ENCODE measurements at regions not wholly inside any gene's neighbourhood (a gene's known extent, or its start where the extent isn't known, plus 50 kb on each side); places are given as distances from the start of the nearest gene placed in this dataset.

DNA sequence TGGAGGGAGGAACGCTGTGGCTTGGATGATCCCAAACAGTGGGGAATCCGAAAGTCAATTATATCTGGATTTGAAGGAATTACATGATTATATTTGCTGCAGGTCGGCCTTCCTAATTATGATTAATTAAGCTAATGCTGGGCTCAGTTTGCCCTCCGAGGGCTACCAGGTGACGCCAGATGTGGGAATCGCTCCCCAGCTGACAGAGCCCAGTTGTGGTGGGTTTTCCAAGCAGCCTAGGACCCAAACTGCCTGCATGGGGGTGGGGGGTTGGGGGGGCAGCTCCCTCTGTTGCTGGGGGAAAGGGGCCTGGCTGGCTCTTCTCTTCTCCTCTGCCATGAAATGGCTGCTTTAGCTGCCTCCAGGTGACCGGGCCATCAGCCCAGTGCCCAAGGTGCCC is 147.6 kb upstream of the C1orf174 start:
- DNase-seq, result no peak
- Mint-ChIP-seq H3K4me1 (ENCODE audit: low read depth in 2 of 2) (no peaks in the 10 kb centered on the region), H3K4me3 (no peak overlapping the region)

DNA sequence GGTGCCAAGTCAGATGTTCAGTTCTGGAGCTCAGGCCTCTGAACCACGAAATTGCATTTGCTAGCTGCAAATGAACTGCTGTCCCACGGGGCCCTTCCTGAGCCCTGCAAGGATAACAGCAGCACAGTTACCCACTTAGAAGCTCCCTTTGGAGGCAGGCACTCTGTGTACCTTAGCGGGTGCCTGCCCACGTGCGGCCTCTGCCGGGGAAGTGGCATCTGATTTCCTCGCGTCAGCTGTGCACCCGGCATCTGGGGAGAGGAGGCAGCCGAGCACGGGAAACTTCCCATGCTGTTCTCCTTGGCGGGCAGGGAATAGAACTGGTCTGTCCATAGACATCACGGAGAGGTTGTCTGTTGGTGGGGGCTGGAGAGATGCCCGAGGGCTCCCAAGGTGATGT is 148.0 kb upstream of the C1orf174 start:
- Mint-ChIP-seq H3K27me3 (peaks cover 32 to 52% of the 10 kb centered on the region in 2 donors), H3K36me3 (ENCODE audit: insufficient read depth) (peaks cover 3% of the 10 kb centered on the region), H3K27ac (no peak overlapping the region), H3K4me3 (no peak overlapping the region), H3K9me3 (no peaks in the 10 kb centered on the region), H3K4me1 (ENCODE audit: low read depth in 2 of 2) (no peaks in the 10 kb centered on the region)
- no peak for ATAC-seq (replicated peaks)
- no peak for DNase-seq

More for the DNA sequence above, 147.6 kb upstream of the C1orf174 start:
- no peaks in the 10 kb centered on the region for H3K9me3 Mint-ChIP-seq
- H3K27ac Mint-ChIP-seq, result no peak overlapping the region
- ATAC-seq (replicated peaks), result no peak
- peaks cover 3% of the 10 kb centered on the region for H3K36me3 Mint-ChIP-seq (ENCODE audit: insufficient read depth)
- H3K27me3 Mint-ChIP-seq, result peaks cover 32 to 48% of the 10 kb centered on the region in 2 donors

DNA sequence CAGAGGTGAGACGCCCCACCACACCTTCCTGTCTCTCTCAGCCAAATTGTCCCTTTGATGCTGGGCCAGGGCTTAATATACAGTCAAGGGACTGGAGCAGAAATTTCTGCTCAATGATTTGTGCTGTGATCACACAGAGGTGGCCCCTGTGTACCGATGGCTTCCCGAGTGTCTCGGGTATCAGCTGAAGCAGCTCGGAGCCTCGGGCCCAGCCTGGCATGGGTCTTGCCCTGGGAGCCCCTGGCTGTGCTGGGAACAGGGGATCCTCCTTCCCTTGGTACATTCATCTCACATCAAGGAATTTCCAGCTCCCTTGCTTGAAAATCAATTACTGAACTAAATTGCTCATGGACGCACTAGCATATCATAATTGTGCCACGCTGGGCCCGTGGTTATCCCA is 148.8 kb upstream of the C1orf174 start:
- Mint-ChIP-seq H3K4me3 (no peak overlapping the region), H3K9me3 (no peaks in the 10 kb centered on the region), H3K27ac (no peak overlapping the region), H3K36me3 (ENCODE audit: insufficient read depth) (peaks cover 3% of the 10 kb centered on the region), H3K4me1 (ENCODE audit: low read depth in 2 of 2) (no peaks in the 10 kb centered on the region), H3K27me3 (peaks cover 29 to 60% of the 10 kb centered on the region in 2 donors)
- no peak for DNase-seq
- ATAC-seq (replicated peaks), result no peak

DNA sequence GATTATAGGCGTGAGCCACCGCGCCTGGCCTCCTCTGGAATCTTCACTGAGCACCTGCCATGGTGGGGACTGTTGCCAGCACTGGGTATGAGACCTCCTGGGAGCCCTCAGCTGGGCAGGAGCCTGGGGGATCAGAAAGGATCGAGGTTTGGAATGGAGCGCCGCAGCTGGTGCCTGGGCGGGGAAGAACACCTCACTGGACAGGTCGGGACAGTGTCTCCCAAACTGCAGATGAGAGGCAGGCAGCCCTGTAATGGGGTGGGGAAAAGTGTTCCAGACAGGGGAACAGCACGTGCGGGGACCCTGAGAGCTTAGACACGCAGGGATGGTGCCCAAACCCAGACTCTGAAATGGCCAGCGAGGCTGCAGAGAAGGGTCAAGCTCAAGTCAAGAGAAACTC is 150.9 kb upstream of the C1orf174 start:
- H3K27ac Mint-ChIP-seq, result no peak overlapping the region
- no peak overlapping the region for H3K4me3 Mint-ChIP-seq
- no peak for ATAC-seq (replicated peaks)
- no peaks in the 10 kb centered on the region for H3K4me1 Mint-ChIP-seq (ENCODE audit: low read depth in 2 of 2)
- H3K27me3 Mint-ChIP-seq, result peaks cover 34 to 67% of the 10 kb centered on the region in 2 donors
- H3K9me3 Mint-ChIP-seq, result no peaks in the 10 kb centered on the region
- H3K36me3 Mint-ChIP-seq (ENCODE audit: insufficient read depth), result no peaks in the 10 kb centered on the region
- DNase-seq, result no peak

DNA sequence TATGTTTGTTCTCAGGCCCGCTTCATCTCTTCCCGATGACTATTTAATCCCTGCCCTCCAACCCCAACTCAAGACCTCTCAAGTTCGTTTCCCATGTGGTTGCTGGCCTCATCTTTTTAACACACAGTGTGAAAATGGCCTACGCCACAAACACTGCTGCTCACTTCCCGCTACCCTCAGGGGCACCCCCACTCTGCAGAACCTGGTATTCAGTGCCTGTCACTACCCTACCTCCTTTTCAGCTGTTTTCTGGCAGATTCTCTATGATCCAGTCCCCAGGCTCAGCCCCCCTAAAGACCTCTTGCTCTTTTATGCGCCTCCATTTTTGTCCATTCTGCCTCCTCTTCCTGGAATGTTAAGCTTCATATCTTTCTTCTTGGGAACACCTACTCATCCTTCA is 152.6 kb upstream of the C1orf174 start:
- H3K4me1 Mint-ChIP-seq (ENCODE audit: low read depth in 2 of 2), result no peaks in the 10 kb centered on the region
- no peak overlapping the region for H3K27ac Mint-ChIP-seq
- peaks cover 28 to 59% of the 10 kb centered on the region in 2 donors for H3K27me3 Mint-ChIP-seq
- H3K4me3 Mint-ChIP-seq, result no peak overlapping the region
- H3K36me3 Mint-ChIP-seq (ENCODE audit: insufficient read depth), result no peaks in the 10 kb centered on the region
- DNase-seq (no peak), ATAC-seq (replicated peaks) (no peak)
- H3K9me3 Mint-ChIP-seq, result no peaks in the 10 kb centered on the region

DNA sequence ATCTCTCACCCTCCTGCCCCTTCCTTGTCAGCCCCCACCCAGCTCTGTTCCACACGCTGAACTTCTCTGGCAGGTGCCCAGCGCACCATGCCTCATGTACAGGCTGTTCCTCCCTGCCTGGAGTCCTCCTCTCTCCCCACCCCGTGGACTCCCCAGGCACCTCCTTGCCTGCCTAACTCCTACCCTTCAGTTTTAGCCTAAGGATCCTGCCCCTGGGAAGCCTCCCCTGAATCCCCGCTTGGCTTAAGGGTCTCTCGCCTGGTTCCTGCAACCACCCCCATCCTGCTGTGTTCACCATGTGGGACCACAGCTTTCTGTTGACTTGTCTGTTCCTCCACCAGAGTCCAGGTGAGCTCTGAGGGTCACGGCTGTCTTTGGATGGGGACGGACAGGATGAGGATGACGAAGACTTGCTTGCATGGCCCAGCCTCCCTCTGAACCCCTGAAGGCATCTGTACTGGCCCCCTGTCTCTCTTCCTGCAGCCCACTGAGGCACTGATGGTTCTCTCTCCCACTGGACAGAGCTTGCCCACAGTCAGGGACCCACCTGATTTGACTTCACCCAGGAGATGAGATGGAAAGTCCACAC is 153.2 kb upstream of the C1orf174 start:
- Mint-ChIP-seq H3K27me3 (peaks cover 23 to 53% of the 10 kb centered on the region in 2 donors), H3K36me3 (ENCODE audit: insufficient read depth) (no peaks in the 10 kb centered on the region), H3K9me3 (no peaks in the 10 kb centered on the region), H3K4me3 (no peak overlapping the region), H3K27ac (no peak overlapping the region), H3K4me1 (ENCODE audit: low read depth in 2 of 2) (no peaks in the 10 kb centered on the region)
- ATAC-seq (replicated peaks) (no peak), DNase-seq (no peak)

DNA sequence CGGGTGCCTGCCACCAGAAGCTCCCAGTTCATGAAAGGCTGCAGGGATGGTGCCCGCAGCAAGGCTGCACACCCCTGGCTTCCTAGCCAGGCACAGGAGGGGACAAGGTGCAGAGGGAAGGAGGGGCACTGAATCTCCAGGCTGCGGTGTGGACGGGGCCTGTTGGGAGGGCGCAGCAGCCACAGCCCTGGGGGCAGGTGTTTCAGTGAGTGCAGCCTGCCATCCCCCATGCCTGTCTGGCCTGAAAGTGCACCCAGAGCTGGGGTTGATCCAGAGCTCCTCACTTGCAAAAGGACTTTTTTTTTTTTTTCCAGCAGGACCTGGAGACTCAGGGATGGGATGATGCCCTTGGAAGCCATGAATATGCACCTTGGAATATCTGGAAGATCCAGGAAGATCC is 153.7 kb upstream of the C1orf174 start:
- peaks cover 23 to 50% of the 10 kb centered on the region in 2 donors for H3K27me3 Mint-ChIP-seq
- H3K36me3 Mint-ChIP-seq (ENCODE audit: insufficient read depth), result no peaks in the 10 kb centered on the region
- DNase-seq (no peak), ATAC-seq (replicated peaks) (no peak)
- no peak overlapping the region for H3K4me3 Mint-ChIP-seq
- H3K9me3 Mint-ChIP-seq, result no peaks in the 10 kb centered on the region
- H3K27ac Mint-ChIP-seq, result no peak overlapping the region
- H3K4me1 Mint-ChIP-seq (ENCODE audit: low read depth in 2 of 2), result no peaks in the 10 kb centered on the region

DNA sequence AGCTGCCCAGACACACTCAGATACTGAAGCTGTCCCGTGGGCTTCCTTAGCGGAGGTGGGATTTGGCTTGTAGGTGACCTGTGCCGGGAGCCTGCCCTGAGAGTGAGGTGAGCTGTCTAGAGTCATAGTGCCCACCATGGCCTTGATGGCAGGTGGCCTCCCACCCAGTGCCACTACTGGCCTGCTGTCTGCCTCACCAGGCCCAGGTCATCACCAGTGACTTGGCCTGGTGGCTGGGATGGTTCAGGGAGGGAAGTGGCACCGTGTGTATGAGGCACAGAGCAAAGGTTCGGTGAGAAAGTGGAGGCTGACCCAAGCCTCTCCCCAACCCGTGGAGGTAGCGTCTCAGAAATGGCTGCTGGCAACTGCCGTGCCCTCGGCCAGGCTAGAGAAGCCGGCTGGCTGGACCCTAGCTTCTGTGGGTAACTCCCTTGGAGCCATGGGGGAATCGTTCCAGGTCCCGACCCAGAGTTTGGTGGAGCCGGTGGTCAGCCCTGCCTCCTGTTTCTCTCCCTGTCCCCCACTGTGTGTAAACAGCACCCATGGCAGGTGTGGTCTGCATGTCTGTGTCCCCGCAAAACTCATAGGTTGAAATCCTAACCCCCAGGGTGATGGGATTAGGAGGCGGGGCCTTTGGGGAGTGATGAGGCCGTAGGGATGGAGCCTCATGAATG is 155.4 kb upstream of the C1orf174 start:
- no peak overlapping the region for H3K4me3 Mint-ChIP-seq
- H3K4me1 Mint-ChIP-seq (ENCODE audit: low read depth in 2 of 2), result no peaks in the 10 kb centered on the region
- no peaks in the 10 kb centered on the region for H3K36me3 Mint-ChIP-seq (ENCODE audit: insufficient read depth)
- H3K27me3 Mint-ChIP-seq, result peaks cover 8 to 35% of the 10 kb centered on the region in 2 donors
- no peaks in the 10 kb centered on the region for H3K9me3 Mint-ChIP-seq
- DNase-seq, result no peak
- no peak for ATAC-seq (replicated peaks)
- no peak overlapping the region for H3K27ac Mint-ChIP-seq

DNA sequence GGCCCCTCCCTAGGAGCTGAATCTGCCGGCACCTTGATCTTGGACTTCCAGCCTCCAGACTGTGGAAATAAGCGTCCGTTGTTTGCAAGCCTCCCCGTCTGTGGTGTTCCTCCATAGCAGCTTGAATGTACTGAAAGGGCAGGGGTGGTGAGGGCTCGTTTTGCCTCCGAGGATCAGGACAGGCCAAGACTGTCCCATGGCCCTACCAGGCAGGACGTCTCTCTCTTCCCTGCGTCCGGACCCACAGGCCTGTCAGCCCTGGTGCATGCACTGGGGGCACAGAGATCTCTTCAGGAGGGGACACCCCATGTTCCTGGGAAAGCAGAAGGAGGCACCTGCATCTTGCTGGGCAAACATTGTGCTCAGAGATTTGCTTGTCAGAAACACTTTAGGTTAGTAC is 156.3 kb upstream of the C1orf174 start:
- H3K27me3 Mint-ChIP-seq, result peaks cover 8 to 35% of the 10 kb centered on the region in 2 donors
- H3K36me3 Mint-ChIP-seq (ENCODE audit: insufficient read depth), result no peaks in the 10 kb centered on the region
- ATAC-seq (replicated peaks), result no peak
- no peaks in the 10 kb centered on the region for H3K4me1 Mint-ChIP-seq (ENCODE audit: low read depth in 2 of 2)
- no peaks in the 10 kb centered on the region for H3K9me3 Mint-ChIP-seq
- DNase-seq, result no peak
- no peak overlapping the region for H3K4me3 Mint-ChIP-seq
- H3K27ac Mint-ChIP-seq, result no peak overlapping the region

DNA sequence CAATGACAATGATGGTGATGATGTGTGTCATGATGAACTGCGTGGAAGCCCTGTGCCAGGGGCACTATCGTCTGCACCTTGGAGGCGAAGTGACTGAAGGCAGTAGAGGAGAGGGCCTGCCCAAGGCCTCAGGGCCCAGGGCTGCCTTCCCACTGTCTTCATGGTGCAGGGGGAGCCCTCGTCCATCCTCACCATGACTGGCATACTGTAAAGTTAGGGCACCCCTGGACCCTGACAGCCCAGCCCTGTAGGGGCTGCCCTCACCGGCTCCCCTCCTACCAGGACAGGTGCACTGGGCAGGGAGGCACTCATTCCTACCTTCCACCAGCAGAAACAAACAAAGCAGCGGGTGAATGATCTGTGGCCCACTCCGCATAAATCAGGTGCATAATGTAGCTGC is 156.9 kb upstream of the C1orf174 start:
- H3K9me3 Mint-ChIP-seq, result no peaks in the 10 kb centered on the region
- no peaks in the 10 kb centered on the region for H3K4me1 Mint-ChIP-seq (ENCODE audit: low read depth in 2 of 2)
- DNase-seq (no peak), ATAC-seq (replicated peaks) (no peak)
- no peak overlapping the region for H3K4me3 Mint-ChIP-seq
- peaks cover 8 to 35% of the 10 kb centered on the region in 2 donors for H3K27me3 Mint-ChIP-seq
- H3K27ac Mint-ChIP-seq, result no peak overlapping the region
- H3K36me3 Mint-ChIP-seq (ENCODE audit: insufficient read depth), result no peaks in the 10 kb centered on the region

DNA sequence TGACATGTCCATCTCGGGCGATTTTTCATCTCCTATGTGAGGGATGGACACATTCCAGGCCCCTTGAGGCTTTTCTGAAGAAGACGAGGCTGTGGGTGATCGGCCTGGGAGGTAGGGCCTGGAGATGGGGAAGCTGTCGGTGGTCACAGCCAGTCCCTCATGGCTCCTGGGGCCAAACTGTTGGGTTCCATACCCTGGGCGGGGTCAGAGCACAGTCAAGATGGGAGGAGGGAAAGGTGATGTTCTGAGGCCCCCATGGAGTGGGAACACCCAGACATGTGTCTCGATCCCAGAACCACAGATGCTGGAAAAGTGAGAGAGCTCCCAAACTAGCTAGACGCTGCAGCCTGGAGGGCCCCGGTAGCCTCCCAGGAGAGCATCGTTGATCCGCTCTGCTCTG is 157.5 kb upstream of the C1orf174 start:
- ATAC-seq (replicated peaks) (no peak), DNase-seq (no peak)
- Mint-ChIP-seq H3K27me3 (peaks cover 8 to 31% of the 10 kb centered on the region in 2 donors), H3K4me3 (no peak overlapping the region), H3K9me3 (no peaks in the 10 kb centered on the region), H3K4me1 (ENCODE audit: low read depth in 2 of 2) (no peaks in the 10 kb centered on the region), H3K27ac (no peak overlapping the region), H3K36me3 (ENCODE audit: insufficient read depth) (no peaks in the 10 kb centered on the region)

DNA sequence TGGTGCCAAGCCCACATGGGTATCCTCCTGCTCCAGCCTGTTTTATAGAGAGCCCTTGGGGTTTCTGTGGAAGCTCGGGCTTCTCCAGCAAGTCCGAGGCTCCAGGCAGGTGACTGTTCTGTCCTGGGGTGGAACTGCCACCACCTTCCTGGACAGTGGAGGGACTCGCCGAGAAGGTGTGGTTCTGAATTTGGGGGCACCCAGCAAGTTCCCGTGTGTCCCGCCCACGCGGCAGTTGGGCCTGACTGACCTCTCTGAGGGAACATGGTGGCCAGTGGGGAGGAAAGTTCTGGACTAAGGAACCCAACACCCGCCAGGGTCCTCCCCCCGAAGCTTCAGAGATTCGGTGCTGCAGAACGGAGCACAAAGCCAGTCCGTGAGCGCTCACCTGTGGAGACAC is 158.1 kb upstream of the C1orf174 start:
- Mint-ChIP-seq H3K27ac (no peak overlapping the region), H3K36me3 (ENCODE audit: insufficient read depth) (no peaks in the 10 kb centered on the region), H3K27me3 (peaks cover 8 to 26% of the 10 kb centered on the region in 2 donors), H3K4me3 (no peak overlapping the region), H3K4me1 (ENCODE audit: low read depth in 2 of 2) (no peaks in the 10 kb centered on the region), H3K9me3 (no peaks in the 10 kb centered on the region)
- DNase-seq, result no peak
- ATAC-seq (replicated peaks), result no peak

DNA sequence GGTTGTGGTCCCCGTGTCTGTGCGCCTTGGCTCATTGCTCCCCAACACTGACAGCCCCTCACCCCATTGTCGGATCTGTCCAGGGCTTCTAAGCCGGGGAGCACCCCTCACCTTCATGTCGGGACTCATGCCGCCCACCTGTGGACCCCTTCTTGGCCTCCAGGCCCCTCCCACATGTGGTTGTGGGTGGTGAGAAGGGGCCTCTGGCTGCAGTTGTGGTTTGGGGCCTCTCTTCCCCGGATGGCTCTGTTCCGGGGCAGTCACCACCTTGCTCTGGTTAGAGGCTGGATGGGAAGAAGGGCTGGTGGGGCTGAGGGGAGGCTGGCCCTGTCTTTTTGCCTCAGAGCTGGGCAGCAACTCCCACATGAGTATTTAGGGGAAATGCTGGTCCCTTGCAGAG is 158.6 kb upstream of the C1orf174 start:
- H3K27ac Mint-ChIP-seq, result no peak overlapping the region

DNA sequence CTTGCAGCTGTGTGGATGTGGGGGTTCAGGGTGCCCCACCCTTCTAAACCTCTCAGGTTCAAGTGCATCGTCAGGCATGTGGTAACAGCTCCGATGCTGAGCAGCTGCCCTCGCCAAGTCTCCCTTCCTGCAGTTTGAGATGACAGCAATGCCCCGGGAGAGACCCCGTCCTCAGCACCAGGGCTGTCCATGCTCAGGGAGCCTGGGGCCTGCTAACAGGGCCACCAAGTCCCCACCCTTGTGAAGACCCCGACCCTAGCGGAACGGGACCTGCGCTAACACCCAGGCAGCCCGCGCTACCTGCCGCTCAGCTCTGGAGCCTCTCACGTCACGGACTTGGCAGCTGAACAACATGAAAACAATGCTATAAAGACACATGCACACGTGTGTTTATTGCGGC is 159.2 kb upstream of the C1orf174 start:
- Mint-ChIP-seq H3K4me1 (ENCODE audit: low read depth in 2 of 2) (no peaks in the 10 kb centered on the region), H3K36me3 (ENCODE audit: insufficient read depth) (no peaks in the 10 kb centered on the region), H3K9me3 (no peaks in the 10 kb centered on the region), H3K4me3 (no peak overlapping the region), H3K27ac (no peak overlapping the region), H3K27me3 (peaks cover 7 to 18% of the 10 kb centered on the region in 2 donors)
- no peak for ATAC-seq (replicated peaks)
- DNase-seq, result no peak

More for the DNA sequence above, 158.6 kb upstream of the C1orf174 start:
- Mint-ChIP-seq H3K9me3 (no peaks in the 10 kb centered on the region), H3K4me3 (no peak overlapping the region), H3K4me1 (ENCODE audit: low read depth in 2 of 2) (no peaks in the 10 kb centered on the region), H3K36me3 (ENCODE audit: insufficient read depth) (no peaks in the 10 kb centered on the region), H3K27me3 (peaks cover 8 to 20% of the 10 kb centered on the region in 2 donors)
- ATAC-seq (replicated peaks) (no peak), DNase-seq (no peak)

Measured in effector memory CD8-positive, alpha-beta T cell (primary cell).